HG03103 (cell line): ENCODE measurements at regions not wholly inside any gene's neighbourhood (a gene's known extent, or its start where the extent isn't known, plus 50 kb on each side); places are given as distances from the start of the nearest gene placed in this dataset.

Experiments used
- ATAC-seq: cut with Tn5 transposase; IDR thresholded peaks from one replicate; pipeline ENCODE4 v1.9.1; 2021; ENCODE audit warnings: low read depth; ENCODE audit not compliant: unreplicated experiment

GRCh38 chr5:155282503-155283107, 269.1 kb downstream of the KIF4B start:
- no peak for ATAC-seq

GRCh38 chr5:155285706-155286105, 272.2 kb downstream of the KIF4B start:
- no peak for ATAC-seq

- ATAC-seq, result no peak
Measured at GRCh38 chr5:155290937-155291336, 277.4 kb downstream of the KIF4B start.

- no peak for ATAC-seq
Measured at GRCh38 chr5:155293605-155294178, 280.1 kb downstream of the KIF4B start.

- no peak for ATAC-seq
Measured at GRCh38 chr5:155295111-155295510, 281.6 kb downstream of the KIF4B start.

- no peak for ATAC-seq
Measured at GRCh38 chr5:155299386-155300005, 285.9 kb downstream of the KIF4B start.

- ATAC-seq, result no peak
Measured at GRCh38 chr5:155303120-155303519, 289.6 kb downstream of the KIF4B start.

- ATAC-seq, result no peak
Measured at GRCh38 chr5:155307229-155307628, 293.7 kb downstream of the KIF4B start.

GRCh38 chr5:155308289-155308688, 294.7 kb downstream of the KIF4B start:
- ATAC-seq, result no peak

- ATAC-seq, result no peak
Measured at GRCh38 chr5:155309021-155309746, 295.6 kb downstream of the KIF4B start.

GRCh38 chr5:155311721-155312120, 298.2 kb downstream of the KIF4B start:
- no peak for ATAC-seq

- no peak for ATAC-seq
Measured at GRCh38 chr5:155313518-155313917, 300.0 kb downstream of the KIF4B start.

GRCh38 chr5:155316070-155316714, 302.6 kb downstream of the KIF4B start:
- no peak for ATAC-seq

GRCh38 chr5:155332618-155333017, 319.1 kb downstream of the KIF4B start:
- peak; percentile 76 for ATAC-seq

GRCh38 chr5:155342956-155343355, 329.4 kb downstream of the KIF4B start:
- ATAC-seq, result no peak

GRCh38 chr5:155343468-155343867, 329.9 kb downstream of the KIF4B start:
- no peak for ATAC-seq

- no peak for ATAC-seq
Measured at GRCh38 chr5:155353231-155353630, 339.7 kb downstream of the KIF4B start.

GRCh38 chr5:155366096-155366495, 352.5 kb downstream of the KIF4B start:
- ATAC-seq, result no peak

GRCh38 chr5:155367841-155368240, 354.3 kb downstream of the KIF4B start:
- no peak for ATAC-seq

GRCh38 chr5:155368490-155368889, 354.9 kb downstream of the KIF4B start:
- ATAC-seq, result no peak

GRCh38 chr5:155380480-155380879, 366.9 kb downstream of the KIF4B start:
- ATAC-seq, result no peak
